HG02623 (cell line): ENCODE measurements at regions not wholly inside any gene's neighbourhood (a gene's known extent, or its start where the extent isn't known, plus 50 kb on each side); places are given as distances from the start of the nearest gene placed in this dataset.
A peak's percentile ranks its signal among the peaks of the same experiment; 100 is the strongest.

Experiments used
- ATAC-seq: cut with Tn5 transposase; IDR thresholded peaks from one replicate; pipeline ENCODE4 v1.9.1; 2021; ENCODE audit warnings: moderate library complexity; ENCODE audit not compliant: unreplicated experiment

DNA sequence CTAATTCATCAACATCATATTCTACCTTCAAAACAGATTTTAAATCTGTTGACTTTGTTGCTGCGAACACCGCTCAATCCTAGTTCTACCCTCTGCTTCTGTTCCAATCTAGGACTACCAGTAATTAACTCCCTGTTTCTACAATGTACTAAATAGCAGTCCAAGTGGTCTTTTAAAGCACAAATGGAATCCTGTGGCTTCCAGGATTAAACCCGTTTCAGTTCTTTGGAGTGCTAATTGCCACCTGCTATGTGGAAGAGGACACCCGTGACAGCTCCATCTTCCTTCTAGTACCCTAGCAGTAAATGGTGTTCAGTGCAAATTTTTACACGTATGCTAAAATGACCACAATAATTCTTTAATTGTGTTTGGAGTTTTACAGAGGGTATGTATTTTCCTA lies 232.1 kb downstream of the TDRD3 start:
- no peak for ATAC-seq

DNA sequence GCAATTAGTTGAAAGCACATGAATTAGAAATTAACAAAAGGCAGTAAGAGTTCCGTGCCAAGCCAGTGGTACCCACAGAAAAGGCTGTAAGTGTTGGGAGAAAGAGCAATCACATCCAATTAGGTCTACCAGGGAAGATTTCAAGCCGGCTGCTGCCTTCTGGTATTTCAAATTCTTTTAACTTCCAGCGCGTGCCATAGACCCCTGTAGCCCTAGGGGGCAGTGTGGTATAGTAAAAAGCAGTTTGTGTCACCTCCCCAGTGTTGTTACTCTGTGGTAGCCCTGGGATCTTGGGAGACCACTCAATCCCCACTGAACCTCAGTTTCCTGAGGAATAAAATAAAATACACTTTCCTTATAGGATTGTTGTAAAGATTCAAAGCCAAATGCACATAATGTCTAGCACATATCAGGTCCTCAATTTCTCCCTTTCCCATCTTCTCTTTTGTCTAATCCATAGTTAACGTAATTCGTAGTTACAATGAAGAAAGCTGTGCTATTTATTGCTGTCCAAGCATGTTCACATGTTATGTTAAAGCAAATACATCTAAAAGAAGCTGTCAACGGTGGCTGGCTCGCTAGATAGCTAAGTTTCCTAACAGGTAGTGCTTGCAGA lies 230.2 kb downstream of the TDRD3 start:
- ATAC-seq = peak; percentile 85
